H9 (cell line): ENCODE measurements at regions not wholly inside any gene's neighbourhood (a gene's known extent, or its start where the extent isn't known, plus 50 kb on each side); places are given as distances from the start of the nearest gene placed in this dataset.

Experiments used
- DNase-seq: peaks from one replicate; pipeline ENCODE4 v3.0.0-alpha.2; 2017
- H2AFZ ChIP-seq: one replicate; pipeline ENCODE4 v1.6.1; 2013; ENCODE audit warnings: mild to moderate bottlenecking, low read length, control low read depth, moderate library complexity
- H2AK5ac ChIP-seq: 2 replicates; pipeline ENCODE4 v1.6.1; 2013; ENCODE audit warnings: low read length, control low read depth, mixed read lengths; ENCODE audit not compliant: insufficient read length
- H2BK120ac ChIP-seq: one replicate; pipeline ENCODE4 v1.6.1; 2013; ENCODE audit warnings: low read depth, mild to moderate bottlenecking, low read length, control low read depth, inconsistent platforms; ENCODE audit not compliant: poor library complexity, severe bottlenecking
- H2BK12ac ChIP-seq: 2 replicates; pipeline ENCODE4 v1.6.1; 2013; ENCODE audit warnings: low read length, control low read depth, mixed read lengths, low read depth; ENCODE audit not compliant: insufficient read length
- H2BK15ac ChIP-seq: 2 replicates; pipeline ENCODE4 v1.6.1; 2013; ENCODE audit warnings: low read depth, low read length, control low read depth
- H2BK20ac ChIP-seq: one replicate; pipeline ENCODE4 v1.6.1; 2013; ENCODE audit warnings: low read depth, mild to moderate bottlenecking, low read length, control low read depth, inconsistent platforms; ENCODE audit not compliant: poor library complexity, severe bottlenecking
- H2BK5ac ChIP-seq: 2 replicates; pipeline ENCODE4 v1.6.1; 2013; ENCODE audit warnings: low read length, control low read depth, mixed read lengths; ENCODE audit not compliant: insufficient read length
- H3K14ac ChIP-seq: 2 replicates; pipeline ENCODE4 v1.6.1; 2013; ENCODE audit warnings: low read length, control low read depth; ENCODE audit not compliant: insufficient read depth
- H3K18ac ChIP-seq: 2 replicates; pipeline ENCODE4 v1.6.1; 2013; ENCODE audit warnings: low read depth, mild to moderate bottlenecking, mixed read lengths, low read length, control low read depth; ENCODE audit not compliant: insufficient read length
- H3K23ac ChIP-seq: 2 replicates; pipeline ENCODE4 v1.6.1; 2013; ENCODE audit warnings: low read length, control low read depth, mixed read lengths, low read depth; ENCODE audit not compliant: insufficient read length
- H3K23me2 ChIP-seq: 2 replicates; pipeline ENCODE4 v1.6.1; 2013; ENCODE audit warnings: low read depth, mild to moderate bottlenecking, mixed read lengths, low read length, control low read depth; ENCODE audit not compliant: insufficient read length, poor library complexity, severe bottlenecking
- H3K27ac ChIP-seq: 2 replicates; pipeline ENCODE4 v1.5.1; 2013; ENCODE audit warnings: low read length, control low read depth, mixed read lengths, low read depth; ENCODE audit not compliant: insufficient read length
- H3K27me3 ChIP-seq: 2 replicates; pipeline ENCODE4 v1.6.1; 2013; ENCODE audit warnings: low read length, control low read depth, inconsistent platforms; ENCODE audit not compliant: insufficient read depth
- H3K4ac ChIP-seq: 2 replicates; pipeline ENCODE4 v1.6.1; 2013; ENCODE audit warnings: low read depth, mild to moderate bottlenecking, control low read depth, inconsistent platforms, low read length, moderate library complexity
- H3K4me1 ChIP-seq: 2 replicates; pipeline ENCODE4 v1.6.1; 2013; ENCODE audit warnings: low read length, control low read depth, inconsistent platforms; ENCODE audit not compliant: insufficient read depth
- H3K4me2 ChIP-seq: 2 replicates; pipeline ENCODE4 v1.6.1; 2013; ENCODE audit warnings: low read length, control low read depth, mixed read lengths; ENCODE audit not compliant: insufficient read length, insufficient read depth
- H3K56ac ChIP-seq: 2 replicates; pipeline ENCODE4 v1.6.1; 2013; ENCODE audit warnings: low read depth, mild to moderate bottlenecking, mixed read lengths, low read length, control low read depth; ENCODE audit not compliant: insufficient read length
- H3K79me1 ChIP-seq: 2 replicates; pipeline ENCODE4 v1.6.1; 2013; ENCODE audit warnings: low read depth, mild to moderate bottlenecking, moderate library complexity, low read length, control low read depth, inconsistent platforms; ENCODE audit not compliant: insufficient read depth, poor library complexity, severe bottlenecking
- H3K79me2 ChIP-seq: 2 replicates; pipeline ENCODE4 v1.6.1; 2013; ENCODE audit warnings: low read length, control low read depth, inconsistent platforms; ENCODE audit not compliant: insufficient read depth
- H3K9ac ChIP-seq: 2 replicates; pipeline ENCODE4 v1.6.1; 2013; ENCODE audit warnings: low read length, control low read depth, mixed read lengths; ENCODE audit not compliant: insufficient read length; ENCODE audit errors: extremely low read depth
- H3K9me3 ChIP-seq: one replicate; pipeline ENCODE4 v1.6.1; 2013; ENCODE audit warnings: low read depth, low read length, inconsistent platforms; ENCODE audit not compliant: control insufficient read depth
- H3T11ph ChIP-seq: one replicate; pipeline ENCODE4 v1.6.1; 2013; ENCODE audit warnings: mild to moderate bottlenecking, low read length, control low read depth, inconsistent platforms
- H4K20me1 ChIP-seq: one replicate; pipeline ENCODE4 v1.6.1; 2013; ENCODE audit not compliant: control insufficient read depth, insufficient read length, insufficient read depth
- H4K5ac ChIP-seq: 2 replicates; pipeline ENCODE4 v1.6.1; 2013; ENCODE audit warnings: low read depth, mild to moderate bottlenecking, mixed read lengths, low read length, control low read depth; ENCODE audit not compliant: insufficient read length
- H4K8ac ChIP-seq: replicated peaks from 2 replicates; pipeline ENCODE4 v1.6.1; 2013; ENCODE audit warnings: low read length, control low read depth, mixed read lengths, low read depth; ENCODE audit not compliant: insufficient read length
- H4K91ac ChIP-seq: 2 replicates; pipeline ENCODE4 v1.6.1; 2013; ENCODE audit warnings: low read depth, mild to moderate bottlenecking, moderate library complexity, mixed read lengths, low read length, control low read depth; ENCODE audit not compliant: insufficient read length
- H3K27ac Mint-ChIP-seq, 3 experiments: 2 replicates in 2 of 3; 3 replicates in 1 of 3; pipeline ENCODE4 v1.8.0; 2020 to 2021; ENCODE audit warnings: mixed read lengths in 3 of 3, mild to moderate bottlenecking in 1 of 3, moderate library complexity in 1 of 3
- H3K27me3 Mint-ChIP-seq: 2 replicates; pipeline ENCODE4 v1.8.0; 2021; ENCODE audit warnings: low read depth, mild to moderate bottlenecking, moderate library complexity, mixed read lengths
- H3K36me3 Mint-ChIP-seq, 3 experiments: 2 replicates in 2 of 3; 3 replicates in 1 of 3; pipeline ENCODE4 v1.8.0; 2020 to 2021; ENCODE audit warnings: low read depth in 3 of 3, mixed read lengths in 3 of 3; ENCODE audit not compliant: insufficient read depth in 1 of 3
- H3K4me1 Mint-ChIP-seq, 2 experiments: 2 replicates each; pipeline ENCODE4 v1.8.0; 2020; ENCODE audit warnings: mixed read lengths in 2 of 2
- H3K4me3 Mint-ChIP-seq, 2 experiments: 2 replicates in 1 of 2; 3 replicates in 1 of 2; pipeline ENCODE4 v1.8.0; 2020 to 2021; ENCODE audit warnings: mild to moderate bottlenecking in 2 of 2, mixed read lengths in 2 of 2, moderate library complexity in 1 of 2
- H3K9me3 Mint-ChIP-seq, 2 experiments: 2 replicates in 1 of 2; 3 replicates in 1 of 2; pipeline ENCODE4 v1.8.0; 2020; ENCODE audit warnings: mild to moderate bottlenecking in 2 of 2, mixed read lengths in 2 of 2, moderate library complexity in 1 of 2
- CTCF ChIP-seq: fragments of 200-600 bp; sonication (generic); conservative IDR thresholded peaks from 3 replicates; pipeline ENCODE4 v1.8.0; 2021; ENCODE audit warnings: antibody characterized with exemption, mild to moderate bottlenecking
- WGBS: extraction: QIAGEN DNeasy Blood & Tissue Kit; methylation state at CpG from one replicate; pipeline ENCODE4 v1.1.7; 2013; ENCODE audit warnings: missing lambda C conversion rate, low lambda C conversion rate, mixed read lengths; ENCODE audit not compliant: insufficient read length; ENCODE audit errors: extremely low coverage; 5-methylcytosine and 5-hydroxymethylcytosine counted together

DNA sequence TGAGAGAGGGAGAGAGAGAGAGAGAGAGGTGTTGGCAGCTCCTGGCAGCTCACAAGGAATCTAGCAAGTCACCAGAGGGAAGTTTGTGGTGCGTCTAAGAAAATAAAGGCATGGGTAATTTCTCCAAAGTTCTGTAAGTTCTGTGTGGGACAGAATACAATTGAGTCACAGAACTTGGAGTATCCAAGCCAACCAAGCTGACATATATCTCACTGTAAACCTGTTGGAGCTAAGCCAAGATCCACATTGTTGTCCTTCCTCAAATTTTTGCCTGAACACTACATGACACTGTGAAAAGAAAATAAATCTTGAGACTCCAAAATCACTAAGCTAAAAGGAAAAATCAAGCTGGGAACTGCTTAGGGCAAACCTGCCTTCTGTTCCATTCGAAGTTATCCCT lies 436.7 kb downstream of the MEI4 start:
- no peak for TF ChIP-seq CTCF
- no peaks in the 10 kb centered on the region for H3K9me3 ChIP-seq
- no peak overlapping the region for H2BK120ac ChIP-seq
- no peak overlapping the region for H3K56ac ChIP-seq
- Mint-ChIP-seq H3K4me1 (peaks cover 0 to 8% of the 10 kb centered on the region in 2 experiments; a peak in 2 of 4 replicates), H3K9me3 (no peaks in the 10 kb centered on the region), H3K27me3 (no peaks in the 10 kb centered on the region), H3K27ac (no peak overlapping the region), H3K36me3 (no peaks in the 10 kb centered on the region; a peak in 1 of 7 replicates), H3K4me3 (no peak overlapping the region)
- peaks cover 3% of the 10 kb centered on the region; the same call in 1 of the 2 replicates for H3K4me1 ChIP-seq
- no peak overlapping the region for H4K91ac ChIP-seq
- H3K79me2 ChIP-seq: no peaks in the 10 kb centered on the region
- H2BK20ac ChIP-seq: no peak overlapping the region
- no peak overlapping the region for H3K4me2 ChIP-seq
- no peak for DNase-seq
- no peaks in the 10 kb centered on the region for H3K79me1 ChIP-seq
- no peak overlapping the region for H2AK5ac ChIP-seq
- H3K4ac ChIP-seq: no peak overlapping the region
- H3K27me3 ChIP-seq: no peaks in the 10 kb centered on the region
- H4K20me1 ChIP-seq: no peaks in the 10 kb centered on the region
- no peak overlapping the region for H3K9ac ChIP-seq
- no peaks in the 10 kb centered on the region for H3K23me2 ChIP-seq
- no peak overlapping the region for H2BK15ac ChIP-seq
- H3K27ac ChIP-seq: no peak overlapping the region
- H4K5ac ChIP-seq: no peak overlapping the region
- H3T11ph ChIP-seq: no peak overlapping the region
- H2BK12ac ChIP-seq: no peak overlapping the region
- no peak overlapping the region for H2BK5ac ChIP-seq
- H4K8ac ChIP-seq: no peak overlapping the region
- H2AFZ ChIP-seq: no peak overlapping the region
- H3K18ac ChIP-seq: no peak overlapping the region
- WGBS: no CpG with 5 or more reads among the region's 2 CpGs
- no peak overlapping the region for H3K23ac ChIP-seq
- H3K14ac ChIP-seq: no peak overlapping the region
